ENCODE measurements at regions not wholly inside any gene's neighbourhood (a gene's known extent, or its start where the extent isn't known, plus 50 kb on each side); places are given as distances from the start of the nearest gene placed in this dataset.

DNA sequence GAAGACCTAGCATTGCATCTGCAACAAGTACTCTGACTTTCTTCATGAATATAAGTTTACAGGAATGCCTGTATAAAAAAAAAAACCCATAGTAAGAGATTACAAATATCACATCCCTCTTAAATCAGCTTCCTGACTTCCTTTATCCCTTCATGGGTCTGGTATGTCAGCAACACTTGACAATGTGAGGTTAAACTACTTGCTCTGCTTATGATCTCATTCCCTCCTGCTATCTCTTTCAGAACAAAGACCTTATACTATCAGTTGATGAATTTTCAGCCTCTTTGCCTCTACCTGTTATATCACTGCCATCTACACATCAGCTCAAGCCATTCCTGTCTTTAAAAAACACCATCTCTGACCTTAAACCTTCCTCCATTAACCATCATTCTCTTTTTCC is 130.9 kb upstream of the SAMSN1 start (continued):
- TF ChIP-seq ELF1 (tag; IDR thresholded peaks at IDR 0.05) = no peak
- no peak for TF ChIP-seq ZSCAN32 (CRISPR knock-in tag; IDR thresholded peaks at IDR 0.05)
- TF ChIP-seq, protein P1, sequence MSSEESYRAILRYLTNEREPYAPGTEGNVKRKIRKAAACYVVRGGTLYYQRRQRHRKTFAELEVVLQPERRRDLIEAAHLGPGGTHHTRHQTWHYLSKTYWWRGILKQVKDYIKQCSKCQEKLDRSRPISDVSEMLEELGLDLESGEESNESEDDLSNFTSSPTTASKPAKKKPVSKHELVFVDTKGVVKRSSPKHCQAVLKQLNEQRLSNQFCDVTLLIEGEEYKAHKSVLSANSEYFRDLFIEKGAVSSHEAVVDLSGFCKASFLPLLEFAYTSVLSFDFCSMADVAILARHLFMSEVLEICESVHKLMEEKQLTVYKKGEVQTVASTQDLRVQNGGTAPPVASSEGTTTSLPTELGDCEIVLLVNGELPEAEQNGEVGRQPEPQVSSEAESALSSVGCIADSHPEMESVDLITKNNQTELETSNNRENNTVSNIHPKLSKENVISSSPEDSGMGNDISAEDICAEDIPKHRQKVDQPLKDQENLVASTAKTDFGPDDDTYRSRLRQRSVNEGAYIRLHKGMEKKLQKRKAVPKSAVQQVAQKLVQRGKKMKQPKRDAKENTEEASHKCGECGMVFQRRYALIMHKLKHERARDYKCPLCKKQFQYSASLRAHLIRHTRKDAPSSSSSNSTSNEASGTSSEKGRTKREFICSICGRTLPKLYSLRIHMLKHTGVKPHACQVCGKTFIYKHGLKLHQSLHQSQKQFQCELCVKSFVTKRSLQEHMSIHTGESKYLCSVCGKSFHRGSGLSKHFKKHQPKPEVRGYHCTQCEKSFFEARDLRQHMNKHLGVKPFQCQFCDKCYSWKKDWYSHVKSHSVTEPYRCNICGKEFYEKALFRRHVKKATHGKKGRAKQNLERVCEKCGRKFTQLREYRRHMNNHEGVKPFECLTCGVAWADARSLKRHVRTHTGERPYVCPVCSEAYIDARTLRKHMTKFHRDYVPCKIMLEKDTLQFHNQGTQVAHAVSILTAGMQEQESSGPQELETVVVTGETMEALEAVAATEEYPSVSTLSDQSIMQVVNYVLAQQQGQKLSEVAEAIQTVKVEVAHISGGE (CRISPR knock-in tag; IDR thresholded peaks at IDR 0.05) = no peak
- peak; percentile 45; the same call in 1 of the 2 replicates for TF ChIP-seq JUND (IDR thresholded peaks at IDR 0.05; ENCODE audit: borderline replicate concordance, low read depth, low read length)
- TF ChIP-seq JUND (tag; IDR thresholded peaks at IDR 0.05; ENCODE audit: borderline replicate concordance, low read depth, low read length) = no peak; the same call in 2 of the 3 replicates
- no peak for TF ChIP-seq ZNF507 (tag; conservative IDR thresholded peaks at IDR 0.05)

Measured in K562 (cell line).